Umbilical cord (tissue), 1 donor: ENCODE measurements at regions not wholly inside any gene's neighbourhood (a gene's known extent, or its start where the extent isn't known, plus 50 kb on each side); places are given as distances from the start of the nearest gene placed in this dataset.

ENCODE experiments used
- DNase-seq: peaks from one replicate; pipeline ENCODE4 v3.0.0-alpha.2; 2015; ENCODE audit warnings: low spot score

DNA sequence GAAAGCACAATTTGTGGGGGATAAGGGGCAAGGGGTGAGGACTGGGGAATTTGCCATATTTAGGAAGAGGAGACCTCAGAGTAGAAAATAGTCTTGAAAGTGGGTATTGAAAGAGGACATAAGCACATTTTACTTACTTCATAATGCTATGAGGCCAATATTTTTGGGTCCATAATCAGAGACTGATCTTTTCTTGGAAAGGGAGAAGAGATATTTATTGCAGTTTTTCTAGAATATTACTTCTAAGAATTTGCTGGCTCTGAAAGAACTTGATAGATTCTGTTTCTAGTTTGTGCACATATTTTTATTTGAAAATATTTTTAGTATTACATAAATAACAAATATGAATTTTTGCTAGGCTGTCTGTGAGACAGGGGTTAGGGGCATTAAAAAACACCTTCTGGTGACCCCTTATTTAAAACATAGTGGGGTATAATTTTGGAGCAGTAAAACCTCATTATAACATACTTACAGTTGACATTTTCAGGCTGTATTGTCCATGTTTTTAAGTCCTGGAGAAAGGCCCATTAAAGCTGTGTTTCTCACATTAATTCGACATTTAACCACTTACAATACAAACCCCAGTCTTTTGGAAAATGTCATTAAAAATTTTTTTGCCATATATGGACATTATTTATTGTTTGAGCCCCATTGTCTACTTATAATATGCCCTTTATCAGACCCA, 118.9 kb upstream of the NFIB start:
- DNase-seq, result no peak

DNA sequence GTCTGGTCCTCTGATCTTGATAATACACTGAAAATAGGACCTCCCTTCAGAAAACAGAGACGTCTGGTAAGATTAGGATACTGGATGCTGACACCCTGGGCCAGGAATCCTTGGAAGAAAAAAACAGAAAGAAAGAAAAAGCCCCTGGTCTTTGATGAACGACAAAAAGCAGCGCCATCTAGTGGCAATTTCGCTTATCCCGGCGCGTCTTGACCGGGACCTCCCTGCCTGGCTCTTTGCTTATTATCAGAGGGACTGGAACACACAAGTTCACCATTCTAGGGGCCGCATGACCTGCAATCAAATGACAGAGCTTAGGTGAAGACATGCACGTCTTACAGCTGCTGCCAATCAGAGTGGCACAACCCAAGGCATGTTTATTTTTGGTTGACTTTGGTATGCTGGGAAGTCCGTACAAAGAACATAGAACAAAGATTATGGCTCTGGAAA, 114.9 kb upstream of the NFIB start:
- peak; percentile 90 for DNase-seq

GRCh38 chr9:14427419-14427818, 113.5 kb upstream of the NFIB start:
- DNase-seq, result no peak

DNA sequence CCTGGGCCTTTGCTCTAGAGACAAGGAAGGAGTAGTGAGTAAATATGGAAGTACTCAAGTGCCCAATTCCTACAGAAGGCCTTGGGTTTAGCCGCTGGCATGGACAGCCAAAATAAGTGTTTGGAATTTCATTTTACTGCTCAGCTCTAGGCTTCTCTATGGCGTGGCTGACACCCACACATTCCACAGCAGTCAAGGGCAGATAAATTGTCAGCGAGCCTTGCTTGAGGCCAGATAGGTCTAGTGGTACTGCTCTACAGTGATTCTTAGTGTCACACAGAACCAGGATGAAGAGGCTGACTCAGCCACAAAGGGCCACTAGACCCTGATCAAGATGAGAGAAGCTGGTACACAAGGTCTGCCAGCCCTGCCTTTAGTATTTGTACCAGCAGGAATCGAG, 111.0 kb upstream of the NFIB start:
- no peak for DNase-seq

DNA sequence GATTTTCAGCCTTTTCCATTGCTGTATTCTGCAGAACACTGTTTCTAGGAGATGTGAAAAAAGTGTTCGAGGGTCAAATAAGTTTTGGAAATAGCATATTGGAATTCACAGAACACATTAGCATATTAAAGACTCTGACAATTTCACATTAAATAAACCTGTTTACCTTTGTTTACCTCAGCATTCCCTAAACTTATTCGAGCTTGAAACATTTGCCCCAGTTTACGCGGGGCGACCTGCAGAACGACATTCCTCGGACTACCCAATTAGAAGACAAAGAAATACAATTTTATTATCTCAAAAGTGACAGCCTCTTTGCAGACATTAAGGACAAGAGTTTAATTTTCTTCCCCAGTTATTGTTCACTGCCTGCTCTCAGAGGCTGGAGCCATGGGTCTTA, 110.3 kb upstream of the NFIB start:
- DNase-seq, result no peak

- DNase-seq, result peak; percentile 76
Observed at GRCh38 chr9:14423815-14424261, 109.9 kb upstream of the NFIB start.

GRCh38 chr9:14421291-14421690, 107.3 kb upstream of the NFIB start:
- DNase-seq, result no peak

- DNase-seq, result peak; percentile 78
Observed at GRCh38 chr9:14418941-14419937, 105.3 kb upstream of the NFIB start.

GRCh38 chr9:14418301-14418940, 104.5 kb upstream of the NFIB start:
- DNase-seq, result peak; percentile 75

DNA sequence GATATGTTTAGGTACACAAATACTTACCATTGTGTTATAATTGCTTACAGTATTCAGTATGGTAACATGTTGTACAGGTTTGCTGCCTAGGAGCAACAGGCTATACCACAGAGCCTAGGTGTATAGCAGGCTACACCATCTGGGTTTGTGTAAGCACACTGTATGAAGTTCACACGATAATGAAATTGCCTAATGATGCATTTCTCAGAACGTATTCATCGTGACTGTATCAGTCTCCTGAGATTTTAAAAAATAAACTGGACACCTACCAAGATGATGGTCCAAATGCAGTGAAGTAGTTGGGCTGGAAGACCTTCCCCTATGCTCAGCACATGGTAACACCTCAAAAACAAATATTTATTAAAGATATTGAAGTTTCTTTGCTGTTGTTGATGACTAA, 103.3 kb upstream of the NFIB start:
- no peak for DNase-seq

DNA sequence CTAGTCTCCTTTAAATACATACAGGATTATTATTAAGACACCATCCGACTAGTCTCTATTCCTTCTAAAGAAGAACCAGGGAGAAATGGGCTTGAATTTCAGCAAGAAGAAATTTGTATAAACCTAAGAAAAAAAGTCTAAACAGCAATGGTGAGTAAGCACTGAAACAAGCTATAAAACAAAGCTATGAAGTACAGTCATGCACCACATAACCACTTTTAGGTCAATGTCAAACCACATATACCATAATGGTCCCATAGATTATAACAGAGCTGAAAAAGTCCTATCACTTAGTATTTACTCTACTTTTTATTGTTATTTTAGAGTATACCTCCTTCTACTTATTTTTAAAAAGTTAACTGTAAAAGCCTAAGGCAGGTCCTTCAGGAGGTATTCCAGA, 102.0 kb upstream of the NFIB start:
- DNase-seq, result no peak

DNA sequence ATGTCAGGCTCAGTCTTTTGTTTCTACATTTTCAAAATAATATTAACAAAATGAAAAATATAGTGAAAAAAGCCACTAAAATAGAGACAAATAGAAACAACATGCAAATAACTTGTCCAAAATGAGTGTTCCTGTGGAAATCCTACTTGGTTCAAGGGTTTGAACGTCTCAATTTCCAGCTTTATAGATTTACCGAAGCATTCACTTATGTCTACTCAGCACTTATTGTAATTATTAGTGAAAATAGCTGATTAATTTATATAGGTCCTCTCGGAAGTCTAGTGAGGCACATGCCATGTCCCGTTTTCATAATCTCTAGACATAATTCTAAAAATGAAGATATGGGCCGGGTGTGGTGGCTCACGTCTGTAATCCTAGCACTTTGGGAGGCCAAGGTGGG, 99.9 kb upstream of the NFIB start:
- no peak for DNase-seq

DNA sequence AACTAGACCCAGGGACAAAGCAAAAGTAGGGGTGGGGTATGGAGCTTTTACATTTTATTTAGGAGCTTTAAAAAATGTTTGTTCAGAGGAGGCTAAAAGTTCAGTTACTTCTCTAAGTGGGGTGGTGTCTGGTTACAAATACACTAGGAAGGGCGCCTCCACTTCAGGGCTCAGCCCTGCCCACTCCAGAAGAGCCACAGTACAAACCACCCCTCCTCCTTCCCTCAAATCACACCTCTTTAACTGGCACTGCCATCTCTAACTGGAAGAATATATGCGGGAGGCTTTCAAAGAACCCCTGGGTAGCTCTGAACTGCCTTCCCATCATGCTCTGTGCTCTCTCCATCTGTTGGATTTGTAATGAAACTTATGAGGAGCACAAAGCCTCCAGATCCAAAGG, 98.8 kb upstream of the NFIB start:
- no peak for DNase-seq

GRCh38 chr9:14406463-14406862, 92.5 kb upstream of the NFIB start:
- no peak for DNase-seq

GRCh38 chr9:14405176-14405706, 91.3 kb upstream of the NFIB start:
- DNase-seq, result no peak

DNA sequence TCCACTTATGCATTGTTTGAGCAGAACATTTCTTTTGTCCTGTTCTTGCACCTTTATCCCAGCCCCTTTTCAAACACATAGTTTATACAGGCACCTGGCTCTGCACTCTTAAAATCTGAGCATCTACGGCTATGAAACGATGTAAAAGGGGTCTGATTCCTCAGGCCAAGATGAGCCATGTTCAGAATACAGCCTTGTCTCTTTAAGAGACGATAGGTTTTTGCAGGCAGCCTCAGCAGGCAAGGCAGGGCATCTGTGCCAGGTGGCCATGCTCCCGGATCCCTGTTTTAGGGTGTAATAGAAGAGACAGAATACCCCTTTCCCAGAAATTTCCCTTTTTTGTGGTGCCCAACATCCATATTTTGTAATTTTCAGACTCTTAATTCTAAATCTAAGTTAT, 89.1 kb upstream of the NFIB start:
- no peak for DNase-seq

GRCh38 chr9:14402583-14402982, 88.6 kb upstream of the NFIB start:
- no peak for DNase-seq

DNA sequence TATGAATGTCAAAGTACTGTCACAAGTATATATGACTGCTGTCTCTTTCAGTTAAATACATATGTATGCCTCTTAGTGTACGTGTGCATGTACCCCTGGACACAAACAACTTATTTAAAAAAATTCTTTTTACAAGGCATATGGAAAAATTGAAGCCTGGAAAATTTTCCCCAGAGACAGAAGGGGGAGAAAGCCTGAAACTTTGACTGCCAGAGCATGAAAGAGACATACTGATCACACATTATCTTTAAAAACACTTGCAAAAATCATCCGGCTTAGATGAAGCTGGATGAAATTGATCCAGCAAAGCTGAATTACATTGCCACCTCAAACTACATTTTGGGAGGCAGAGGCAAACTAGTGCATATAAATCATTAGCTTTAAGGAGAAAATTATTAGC, 88.0 kb upstream of the NFIB start:
- DNase-seq, result peak; percentile 39

GRCh38 chr9:14400658-14400995, 86.7 kb upstream of the NFIB start:
- peak; percentile 69 for DNase-seq

DNA sequence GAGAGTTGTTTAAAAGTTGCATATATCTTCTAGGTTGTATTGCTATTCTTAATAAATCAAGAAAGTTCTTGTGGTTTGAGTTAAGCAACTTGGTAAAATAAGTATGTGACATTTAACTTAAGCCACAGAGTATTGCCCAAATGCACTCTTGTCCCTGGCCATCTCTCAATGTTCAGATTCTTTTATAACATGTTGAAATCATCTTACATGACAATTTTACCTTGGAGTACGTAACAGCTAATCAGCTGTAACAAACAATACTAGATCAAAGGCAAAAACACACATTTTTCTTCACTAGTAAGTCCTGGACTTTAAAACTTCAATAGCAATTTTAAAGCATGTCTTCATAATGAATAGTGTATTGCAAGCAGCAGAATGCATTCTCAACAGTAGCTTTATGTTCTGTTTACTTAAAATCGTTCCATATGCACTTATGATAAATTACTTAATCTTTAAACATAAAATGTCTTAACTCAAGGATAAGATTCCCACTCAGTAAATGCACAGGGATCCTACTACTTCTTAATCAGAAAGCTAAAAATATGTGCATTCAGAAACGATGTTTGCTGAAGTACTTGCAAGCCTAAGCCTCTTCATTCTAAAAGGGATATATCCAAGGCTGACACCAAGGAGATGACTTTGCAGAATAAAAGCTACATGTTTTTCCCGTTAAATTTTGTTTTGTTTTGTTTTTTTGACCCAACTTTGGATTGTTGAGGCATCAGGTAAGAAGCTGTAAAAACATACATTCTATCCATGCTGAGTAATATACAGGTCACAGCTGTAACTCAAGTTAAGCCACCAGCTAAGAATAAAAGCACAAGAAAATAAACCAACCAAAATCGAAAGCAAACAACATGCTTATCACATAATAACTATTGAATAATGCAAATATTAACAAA, 86.1 kb upstream of the NFIB start:
- DNase-seq, result peak; percentile 22

DNA sequence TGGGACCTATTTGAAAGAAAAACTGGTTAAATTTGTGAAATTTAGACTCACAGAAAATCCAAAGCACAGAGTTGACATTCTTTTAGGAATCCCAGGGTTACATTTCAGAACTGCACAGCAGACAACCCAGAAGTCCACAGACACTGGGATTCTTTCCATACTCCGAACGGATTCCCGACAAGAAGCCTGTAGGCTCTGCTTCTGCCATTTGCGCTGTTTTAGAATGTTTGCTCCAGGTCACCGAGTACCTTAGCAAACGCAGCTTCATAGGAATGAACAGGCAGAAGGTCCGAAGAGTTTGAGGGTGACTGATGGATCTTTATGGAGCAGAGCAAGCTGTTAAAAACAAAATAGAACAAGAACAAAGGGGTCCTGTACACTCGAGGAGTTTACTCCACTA, 84.5 kb upstream of the NFIB start:
- DNase-seq, result no peak
